GM10266 (cell line): ENCODE measurements at regions not wholly inside any gene's neighbourhood (a gene's known extent, or its start where the extent isn't known, plus 50 kb on each side); places are given as distances from the start of the nearest gene placed in this dataset.

ENCODE experiments used
- DNase-seq: peaks from one replicate; pipeline ENCODE4 v3.0.0; 2012; ENCODE audit errors: extremely low spot score
- TF ChIP-seq, protein P1 (sequence below): IDR thresholded peaks from 2 replicates; pipeline ENCODE4 v1.5.1; 2012; ENCODE audit warnings: mild to moderate bottlenecking, low read depth; ENCODE audit not compliant: control insufficient read depth, insufficient read depth; ENCODE audit errors: missing control alignments

DNA sequence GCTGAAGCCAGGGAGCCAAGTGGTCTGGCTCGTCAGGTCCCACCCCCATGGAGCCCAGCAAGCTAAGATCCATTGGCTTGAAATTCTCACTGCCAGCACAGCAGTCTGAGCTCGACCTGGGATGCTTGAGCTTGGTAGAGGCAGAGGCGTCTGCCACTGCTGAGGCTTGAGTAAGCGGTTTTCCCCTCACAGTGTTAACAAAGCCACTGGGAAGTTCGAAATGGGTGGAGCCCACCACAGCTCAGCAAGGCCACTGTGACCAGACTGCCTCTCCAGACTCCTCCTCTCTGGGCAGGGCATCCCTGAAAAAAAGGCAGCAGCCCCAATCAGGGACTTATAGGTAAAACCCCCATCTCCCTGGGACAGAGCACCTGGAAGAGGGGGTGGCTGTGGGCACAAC, 353.8 kb downstream of the NAP1L3 start:
- TF ChIP-seq, protein P1, sequence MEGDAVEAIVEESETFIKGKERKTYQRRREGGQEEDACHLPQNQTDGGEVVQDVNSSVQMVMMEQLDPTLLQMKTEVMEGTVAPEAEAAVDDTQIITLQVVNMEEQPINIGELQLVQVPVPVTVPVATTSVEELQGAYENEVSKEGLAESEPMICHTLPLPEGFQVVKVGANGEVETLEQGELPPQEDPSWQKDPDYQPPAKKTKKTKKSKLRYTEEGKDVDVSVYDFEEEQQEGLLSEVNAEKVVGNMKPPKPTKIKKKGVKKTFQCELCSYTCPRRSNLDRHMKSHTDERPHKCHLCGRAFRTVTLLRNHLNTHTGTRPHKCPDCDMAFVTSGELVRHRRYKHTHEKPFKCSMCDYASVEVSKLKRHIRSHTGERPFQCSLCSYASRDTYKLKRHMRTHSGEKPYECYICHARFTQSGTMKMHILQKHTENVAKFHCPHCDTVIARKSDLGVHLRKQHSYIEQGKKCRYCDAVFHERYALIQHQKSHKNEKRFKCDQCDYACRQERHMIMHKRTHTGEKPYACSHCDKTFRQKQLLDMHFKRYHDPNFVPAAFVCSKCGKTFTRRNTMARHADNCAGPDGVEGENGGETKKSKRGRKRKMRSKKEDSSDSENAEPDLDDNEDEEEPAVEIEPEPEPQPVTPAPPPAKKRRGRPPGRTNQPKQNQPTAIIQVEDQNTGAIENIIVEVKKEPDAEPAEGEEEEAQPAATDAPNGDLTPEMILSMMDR: no peak
- DNase-seq: no peak
